ENCODE measurements at regions not wholly inside any gene's neighbourhood (a gene's known extent, or its start where the extent isn't known, plus 50 kb on each side); places are given as distances from the start of the nearest gene placed in this dataset.

- no peak for DNase-seq
Observed at GRCh38 chr10:70939441-70940003, 51.2 kb upstream of the PCBD1 start.

- peak; percentile 49 for DNase-seq
Observed at GRCh38 chr10:70940834-70941568, 52.6 kb upstream of the PCBD1 start.

- DNase-seq: no peak
Observed at GRCh38 chr10:70942125-70942524, 53.8 kb upstream of the PCBD1 start.

GRCh38 chr10:70942725-70943124 lies 54.4 kb upstream of the PCBD1 start:
- DNase-seq: no peak

- DNase-seq: no peak
Observed at GRCh38 chr10:70943249-70943648, 54.9 kb upstream of the PCBD1 start.

GRCh38 chr10:70943841-70944466 lies 55.6 kb upstream of the PCBD1 start:
- DNase-seq: no peak

- DNase-seq: no peak
Observed at GRCh38 chr10:70950037-70950436, 61.7 kb upstream of the PCBD1 start.

- no peak for DNase-seq
Observed at GRCh38 chr10:70950801-70951200, 62.4 kb upstream of the PCBD1 start.

GRCh38 chr10:70952401-70952800 lies 64.0 kb upstream of the PCBD1 start:
- DNase-seq: no peak

GRCh38 chr10:70952921-70953320 lies 64.6 kb upstream of the PCBD1 start:
- DNase-seq: no peak

GRCh38 chr10:70954381-70955176 lies 66.2 kb upstream of the PCBD1 start:
- no peak for DNase-seq

- DNase-seq: no peak
Observed at GRCh38 chr10:70956029-70956759, 67.8 kb upstream of the PCBD1 start.

GRCh38 chr10:70958396-70958795 lies 70.0 kb upstream of the PCBD1 start:
- no peak for DNase-seq

GRCh38 chr10:70960316-70960715 lies 72.0 kb upstream of the PCBD1 start:
- no peak for DNase-seq

GRCh38 chr10:70960783-70961570 lies 72.6 kb upstream of the PCBD1 start:
- no peak for DNase-seq

- no peak for DNase-seq
Observed at GRCh38 chr10:70962686-70963085, 74.3 kb upstream of the PCBD1 start.

GRCh38 chr10:70963271-70963670 lies 74.9 kb upstream of the PCBD1 start:
- DNase-seq: no peak

- DNase-seq: no peak
Observed at GRCh38 chr10:70964245-70964644, 75.9 kb upstream of the PCBD1 start.

GRCh38 chr10:70964881-70965280 lies 76.5 kb upstream of the PCBD1 start:
- DNase-seq: no peak

- no peak for DNase-seq
Observed at GRCh38 chr10:70965566-70965965, 77.2 kb upstream of the PCBD1 start.

GRCh38 chr10:70966646-70967553 lies 78.5 kb upstream of the PCBD1 start:
- DNase-seq: no peak
